Lower leg skin (tissue), 4 donors: ENCODE measurements at regions not wholly inside any gene's neighbourhood (a gene's known extent, or its start where the extent isn't known, plus 50 kb on each side); places are given as distances from the start of the nearest gene placed in this dataset.
A peak's percentile ranks its signal among the peaks of the same experiment; 100 is the strongest.

ENCODE experiments used
- DNase-seq, 2 donors: peaks; one replicate each; pipeline ENCODE4 v3.0.0-alpha.2; 2019; ENCODE audit warnings: low spot score in 2 of 2
- H3K4me3 ChIP-seq: fragments of 200-600 bp; sonication (generic); 2 replicates; pipeline ENCODE4 v1.5.1; 2017; ENCODE audit warnings: mild to moderate bottlenecking, low read depth; ENCODE audit not compliant: poor library complexity, severe bottlenecking
- POLR2A ChIP-seq, 2 donors: fragments of 450-650 bp; IDR thresholded peaks; one replicate each; pipeline ENCODE4 v1.6.1; 2016 to 2017; ENCODE audit warnings: antibody characterized with exemption in 2 of 2, mild to moderate bottlenecking in 1 of 2, moderate library complexity in 1 of 2
- whole genome bisulfite sequencing, 2 donors: methylation state at CpG; one replicate each; pipeline ENCODE4 v1.1.5; 2018; 5-methylcytosine and 5-hydroxymethylcytosine counted together
- intact Hi-C: fragments of 100-400 bp; cut with DNase I; formaldehyde crosslinking; loops from one replicate; pipeline ENCODE4 v1.15.0; 2023; ENCODE audit warnings: low total_unique reads
- TF ChIP-seq, protein P1 (sequence below), 3 donors: fragments of 450-650 bp; IDR thresholded peaks; one replicate each; pipeline ENCODE4 v1.5.1; 2016; ENCODE audit warnings: antibody characterized with exemption in 3 of 3, mild to moderate bottlenecking in 3 of 3, moderate library complexity in 2 of 3

DNA sequence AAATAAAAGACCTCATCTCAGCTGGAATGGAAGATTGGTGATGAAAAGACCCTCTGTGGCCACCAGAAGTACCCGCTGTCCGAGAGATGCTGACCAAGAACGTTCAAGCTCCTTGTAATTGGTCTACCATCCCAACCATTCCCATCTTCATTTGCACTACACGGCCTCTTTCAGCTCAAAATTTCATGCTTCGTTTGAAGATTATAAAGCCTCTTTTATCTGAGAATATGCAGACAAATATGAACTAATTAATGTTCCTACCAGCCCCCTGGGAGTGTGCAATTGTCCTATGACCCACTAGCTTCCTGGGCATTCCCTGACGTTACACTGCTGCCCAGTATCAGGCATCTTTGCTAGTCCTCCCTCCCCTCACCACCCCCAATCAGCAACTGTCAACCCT, 583.7 kb downstream of the MID1IP1 start:
- H3K4me3 ChIP-seq: no peak overlapping the region
- TF ChIP-seq, protein P1, sequence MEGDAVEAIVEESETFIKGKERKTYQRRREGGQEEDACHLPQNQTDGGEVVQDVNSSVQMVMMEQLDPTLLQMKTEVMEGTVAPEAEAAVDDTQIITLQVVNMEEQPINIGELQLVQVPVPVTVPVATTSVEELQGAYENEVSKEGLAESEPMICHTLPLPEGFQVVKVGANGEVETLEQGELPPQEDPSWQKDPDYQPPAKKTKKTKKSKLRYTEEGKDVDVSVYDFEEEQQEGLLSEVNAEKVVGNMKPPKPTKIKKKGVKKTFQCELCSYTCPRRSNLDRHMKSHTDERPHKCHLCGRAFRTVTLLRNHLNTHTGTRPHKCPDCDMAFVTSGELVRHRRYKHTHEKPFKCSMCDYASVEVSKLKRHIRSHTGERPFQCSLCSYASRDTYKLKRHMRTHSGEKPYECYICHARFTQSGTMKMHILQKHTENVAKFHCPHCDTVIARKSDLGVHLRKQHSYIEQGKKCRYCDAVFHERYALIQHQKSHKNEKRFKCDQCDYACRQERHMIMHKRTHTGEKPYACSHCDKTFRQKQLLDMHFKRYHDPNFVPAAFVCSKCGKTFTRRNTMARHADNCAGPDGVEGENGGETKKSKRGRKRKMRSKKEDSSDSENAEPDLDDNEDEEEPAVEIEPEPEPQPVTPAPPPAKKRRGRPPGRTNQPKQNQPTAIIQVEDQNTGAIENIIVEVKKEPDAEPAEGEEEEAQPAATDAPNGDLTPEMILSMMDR (IDR thresholded peaks at IDR 0.05): no peak
- no peak for TF ChIP-seq POLR2A (IDR thresholded peaks at IDR 0.05)
- no peak for DNase-seq
- intact Hi-C loops: no loop called here
- 68 to 91% methylated on average over 6 of the region's 6 CpGs for WGBS, 2 donors

DNA sequence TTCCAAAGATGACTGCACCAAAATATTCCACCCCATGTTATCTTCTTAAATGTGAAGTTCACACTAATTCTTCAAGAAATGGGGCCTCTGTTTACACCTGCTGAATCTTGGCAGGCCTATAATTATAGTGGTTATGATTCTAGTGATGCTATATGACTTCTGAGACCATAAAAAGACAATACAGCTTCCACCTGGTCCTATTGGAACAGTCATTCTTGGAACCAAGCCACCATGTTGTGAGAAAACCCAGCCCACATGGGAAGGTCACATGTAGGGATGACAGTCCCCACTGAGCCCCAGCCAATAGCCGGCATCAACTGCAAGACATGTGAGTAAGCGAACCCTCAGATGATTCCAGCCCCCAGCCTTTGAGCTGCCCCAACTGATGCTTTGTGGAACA, 587.5 kb downstream of the MID1IP1 start:
- no peak for DNase-seq
- WGBS, 2 donors: 86 to 95% methylated on average over 2 of the region's 2 CpGs
- no peak overlapping the region for H3K4me3 ChIP-seq
- intact Hi-C loops: no loop called here
- no peak for TF ChIP-seq POLR2A (IDR thresholded peaks at IDR 0.05)
- TF ChIP-seq, protein P1 (IDR thresholded peaks at IDR 0.05): no peak

DNA sequence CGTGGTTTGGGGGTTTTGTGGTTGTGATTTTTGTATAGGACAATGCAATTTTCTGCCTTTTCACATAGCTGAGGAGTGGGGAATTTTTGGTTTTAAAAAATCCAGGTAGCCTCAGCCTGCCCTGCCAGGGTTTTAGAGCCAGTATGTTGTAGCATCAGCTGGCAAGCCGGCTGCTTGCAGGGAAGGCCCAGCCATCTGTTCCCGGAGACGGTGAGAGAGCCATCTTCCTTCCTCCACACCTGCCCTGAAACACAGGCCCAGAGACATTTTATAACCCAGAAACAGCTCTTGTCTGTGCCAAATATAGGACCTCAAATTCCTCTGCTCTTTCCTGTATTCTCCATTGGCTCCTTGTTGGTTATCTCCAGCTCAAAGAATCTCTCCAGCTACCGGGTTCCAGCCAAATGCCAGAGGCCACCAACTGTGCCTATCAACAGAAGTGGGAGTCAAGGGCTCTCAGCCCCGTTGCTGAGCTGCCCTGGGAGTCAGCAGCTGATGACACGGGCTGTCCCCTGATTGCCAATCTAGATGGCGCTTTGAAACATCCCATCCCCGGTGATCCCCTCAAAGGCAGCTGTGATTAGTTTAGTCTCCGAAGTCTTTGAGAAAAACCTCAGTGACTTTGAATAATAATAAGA, 595.2 kb downstream of the MID1IP1 start:
- DNase-seq: no peak
- H3K4me3 ChIP-seq: no peak overlapping the region
- intact Hi-C loops: no loop called here
- TF ChIP-seq, protein P1 (IDR thresholded peaks at IDR 0.05): no peak
- no peak for TF ChIP-seq POLR2A (IDR thresholded peaks at IDR 0.05)
- 74 to 93% methylated on average over 10 of the region's 10 CpGs for WGBS, 2 donors

DNA sequence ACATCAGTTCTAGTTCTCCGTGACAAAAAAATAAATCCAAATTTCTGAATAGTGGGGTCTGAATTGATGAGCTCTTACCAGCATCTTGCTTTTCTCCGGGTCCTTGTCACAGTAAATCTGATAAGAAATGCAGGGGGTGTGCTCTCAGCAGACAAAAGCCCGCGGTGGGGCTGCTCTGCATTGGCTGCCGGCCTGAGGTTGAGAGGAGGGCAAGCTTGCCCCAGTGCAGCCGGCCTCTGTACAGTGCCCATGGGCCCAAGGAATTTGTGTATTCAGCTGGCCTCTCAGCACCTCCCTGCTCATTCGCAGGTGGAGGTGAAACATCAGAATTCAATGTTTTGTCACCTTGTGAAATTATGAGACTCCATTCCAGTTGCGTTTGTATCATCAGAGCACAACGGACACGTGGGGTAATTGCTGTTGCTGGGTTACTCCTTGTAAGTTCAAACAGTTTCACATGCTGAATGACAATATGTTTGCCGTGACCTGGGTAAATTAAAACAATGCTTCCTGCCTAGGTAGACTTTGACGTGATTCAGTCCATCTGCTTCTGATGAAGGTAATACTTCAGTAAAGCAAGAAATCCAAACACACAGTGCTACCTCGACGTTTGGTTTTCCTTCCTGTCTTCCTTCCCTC, 596.4 kb downstream of the MID1IP1 start:
- intact Hi-C loops: no loop called here
- WGBS, 2 donors: 71 to 76% methylated on average over 12 to 14 of the region's 14 CpGs
- no peak for DNase-seq
- no peak overlapping the region for H3K4me3 ChIP-seq
- no peak for TF ChIP-seq POLR2A (IDR thresholded peaks at IDR 0.05)

DNA sequence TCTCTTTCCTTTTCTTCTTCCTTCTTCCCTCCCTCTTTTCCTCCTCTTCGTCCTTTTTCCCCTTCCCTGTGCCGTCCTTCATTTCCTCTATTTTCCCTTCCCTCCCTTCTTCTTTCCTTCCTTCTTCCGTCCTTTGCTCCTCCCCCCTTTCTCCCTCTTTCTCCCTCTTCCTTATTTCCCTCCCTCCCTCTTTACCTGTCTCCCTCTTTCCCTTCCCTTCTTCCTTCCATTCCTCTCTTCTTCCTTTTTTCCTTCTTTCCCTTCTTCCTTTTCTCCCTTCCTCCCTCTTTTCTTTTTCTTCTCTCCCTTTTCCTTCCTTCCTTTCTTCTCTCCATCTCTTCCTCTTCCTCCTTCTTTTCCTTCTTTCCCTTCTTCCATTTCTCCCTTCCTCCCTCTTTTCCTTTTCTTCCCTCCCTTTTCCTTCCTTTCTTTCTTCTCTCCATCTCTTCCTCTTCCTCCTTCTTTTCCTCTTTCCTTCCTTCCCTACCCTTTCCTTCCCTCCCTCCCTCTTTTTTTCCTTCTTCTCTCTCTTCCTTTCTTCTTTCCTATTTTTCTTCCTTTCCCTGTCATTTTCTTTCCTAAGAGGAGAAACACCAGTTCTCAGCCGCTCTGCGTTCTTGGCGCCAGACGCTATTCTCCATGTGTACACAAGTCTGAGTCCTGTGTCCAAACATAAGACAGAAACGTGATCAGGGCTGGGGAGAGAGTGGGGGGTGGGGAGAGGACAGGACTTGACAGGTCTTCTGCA, 597.1 kb downstream of the MID1IP1 start:
- DNase-seq: peak in 1 of 2 donors; percentile 12
- intact Hi-C loops: no loop called here
- WGBS, 2 donors: 50 to 53% methylated on average over 8 of the region's 8 CpGs
- no peak for TF ChIP-seq POLR2A (IDR thresholded peaks at IDR 0.05)
- TF ChIP-seq, protein P1 (IDR thresholded peaks at IDR 0.05): no peak
- H3K4me3 ChIP-seq: no peak overlapping the region

DNA sequence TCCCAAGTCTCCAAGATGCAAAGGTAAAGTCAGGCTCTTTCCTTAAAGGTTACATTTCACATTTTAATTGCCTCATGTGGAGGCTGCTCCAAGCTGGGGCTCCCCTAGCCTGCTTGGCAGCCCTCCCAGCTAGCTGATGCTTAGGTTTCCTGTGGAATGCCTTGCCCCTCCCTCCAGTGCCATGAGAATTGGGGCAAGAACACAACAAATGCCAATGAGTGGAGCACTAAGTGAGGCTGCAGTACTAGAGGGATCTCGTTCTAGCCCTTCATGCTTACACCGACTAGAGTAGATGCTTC, 597.7 kb downstream of the MID1IP1 start:
- TF ChIP-seq, protein P1 (IDR thresholded peaks at IDR 0.05): no peak
- no peak for TF ChIP-seq POLR2A (IDR thresholded peaks at IDR 0.05)
- no peak overlapping the region for H3K4me3 ChIP-seq
- no peak for DNase-seq
- intact Hi-C loops: no loop called here
- 9 to 56% methylated on average over 2 of the region's 2 CpGs for WGBS, 2 donors
